ENCODE measurements at regions not wholly inside any gene's neighbourhood (a gene's known extent, or its start where the extent isn't known, plus 50 kb on each side); places are given as distances from the start of the nearest gene placed in this dataset.

DNA sequence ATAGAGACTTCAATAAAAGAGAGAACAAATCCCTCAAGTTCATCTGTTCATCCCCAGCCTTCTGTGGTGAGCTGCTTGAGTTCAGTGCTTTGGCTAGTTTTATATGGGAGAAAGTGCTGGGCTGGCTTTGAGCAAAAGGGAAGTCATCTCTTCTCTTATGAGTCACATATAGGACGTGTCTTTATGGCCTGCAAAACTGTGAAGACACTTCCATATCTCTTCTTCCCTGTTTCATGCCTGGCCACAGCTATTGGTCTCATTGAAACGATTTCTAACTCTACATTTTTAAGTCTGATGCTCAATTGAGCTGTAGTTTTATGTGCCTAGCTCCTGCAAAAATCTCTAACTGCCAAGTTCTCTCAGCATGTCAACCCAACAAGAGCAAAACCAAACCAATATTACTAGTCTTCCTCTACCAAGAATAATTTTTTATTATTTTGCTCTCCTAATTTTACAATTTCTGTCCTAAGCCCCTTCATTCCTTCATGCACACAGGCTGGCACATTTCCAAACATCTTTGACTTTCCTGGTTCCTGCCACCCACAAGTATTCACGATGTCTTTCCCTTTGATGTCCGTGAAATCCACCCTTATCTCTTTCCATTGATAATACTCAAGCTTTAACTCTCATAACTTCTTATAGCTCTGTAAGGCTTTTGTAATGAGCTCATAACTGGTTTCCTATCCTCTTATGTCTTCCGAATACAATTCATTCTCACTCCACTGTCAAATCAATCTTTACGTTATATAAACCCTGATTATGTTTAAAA lies 165.3 kb downstream of the BTC start:
- no peak for DNase-seq (ENCODE audit: low spot score in 2 of 2)
- Histone ChIP-seq H3K4me3 (no peak overlapping the region), H3K4me1 (peaks cover 0 to 9% of the 10 kb centered on the region in 2 donors), H3K27me3 (no peaks in the 10 kb centered on the region), H3K36me3 (no peaks in the 10 kb centered on the region), H3K27ac (no peak overlapping the region), H3K9me3 (no peaks in the 10 kb centered on the region)
- TF ChIP-seq, protein P1, sequence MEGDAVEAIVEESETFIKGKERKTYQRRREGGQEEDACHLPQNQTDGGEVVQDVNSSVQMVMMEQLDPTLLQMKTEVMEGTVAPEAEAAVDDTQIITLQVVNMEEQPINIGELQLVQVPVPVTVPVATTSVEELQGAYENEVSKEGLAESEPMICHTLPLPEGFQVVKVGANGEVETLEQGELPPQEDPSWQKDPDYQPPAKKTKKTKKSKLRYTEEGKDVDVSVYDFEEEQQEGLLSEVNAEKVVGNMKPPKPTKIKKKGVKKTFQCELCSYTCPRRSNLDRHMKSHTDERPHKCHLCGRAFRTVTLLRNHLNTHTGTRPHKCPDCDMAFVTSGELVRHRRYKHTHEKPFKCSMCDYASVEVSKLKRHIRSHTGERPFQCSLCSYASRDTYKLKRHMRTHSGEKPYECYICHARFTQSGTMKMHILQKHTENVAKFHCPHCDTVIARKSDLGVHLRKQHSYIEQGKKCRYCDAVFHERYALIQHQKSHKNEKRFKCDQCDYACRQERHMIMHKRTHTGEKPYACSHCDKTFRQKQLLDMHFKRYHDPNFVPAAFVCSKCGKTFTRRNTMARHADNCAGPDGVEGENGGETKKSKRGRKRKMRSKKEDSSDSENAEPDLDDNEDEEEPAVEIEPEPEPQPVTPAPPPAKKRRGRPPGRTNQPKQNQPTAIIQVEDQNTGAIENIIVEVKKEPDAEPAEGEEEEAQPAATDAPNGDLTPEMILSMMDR (IDR thresholded peaks at IDR 0.05) = no peak
- intact Hi-C loops (cut with DNase I) = no loop called here

DNA sequence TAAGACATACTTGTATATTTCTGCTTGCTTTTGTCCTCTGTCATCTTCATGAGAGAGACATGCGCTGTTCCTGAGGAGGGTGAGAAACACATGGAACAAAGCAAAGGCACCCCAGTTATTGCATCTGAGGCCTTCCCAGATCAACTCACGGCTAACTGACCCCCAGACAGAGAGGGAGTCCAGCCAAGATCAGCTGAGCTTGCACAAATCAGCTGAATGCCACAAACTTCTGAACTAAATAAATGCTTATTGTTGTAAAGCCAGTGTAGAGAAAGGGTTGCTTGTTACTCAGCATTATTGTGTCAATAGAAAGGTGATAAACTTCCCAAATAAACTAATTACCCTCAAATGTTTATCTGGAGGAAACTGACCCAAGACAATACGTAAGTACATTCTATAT lies 163.8 kb downstream of the BTC start:
- Histone ChIP-seq H3K36me3 (no peaks in the 10 kb centered on the region), H3K9me3 (no peaks in the 10 kb centered on the region), H3K27me3 (no peaks in the 10 kb centered on the region), H3K4me1 (peaks cover 0 to 4% of the 10 kb centered on the region in 2 donors), H3K27ac (no peak overlapping the region), H3K4me3 (no peak overlapping the region)
- no peak for DNase-seq (ENCODE audit: low spot score in 2 of 2)
- TF ChIP-seq, protein P1 (IDR thresholded peaks at IDR 0.05) = no peak
- intact Hi-C loops (cut with DNase I) = no loop called here

DNA sequence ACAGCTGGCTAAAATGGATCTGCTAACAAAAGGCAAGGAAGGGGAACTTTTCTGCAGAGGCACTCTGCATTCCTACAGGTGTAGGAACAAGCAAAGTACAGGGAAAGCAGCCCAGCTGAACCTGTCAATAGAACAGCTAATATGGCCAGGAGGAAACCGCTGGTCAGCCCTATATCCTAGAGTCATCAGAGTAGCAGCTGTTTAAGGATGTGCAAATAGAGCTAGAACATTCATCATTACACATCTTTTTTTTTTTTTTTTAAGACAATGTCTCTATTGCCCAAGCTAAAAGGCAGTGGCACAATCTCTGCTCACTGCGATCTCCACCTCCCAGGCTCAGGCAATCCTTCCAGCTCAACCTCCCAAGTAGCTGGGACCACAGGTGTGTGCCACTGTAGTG lies 163.0 kb downstream of the BTC start:
- DNase-seq (ENCODE audit: low spot score in 2 of 2) = no peak
- no peaks in the 10 kb centered on the region for H3K36me3 ChIP-seq
- H3K9me3 ChIP-seq = no peaks in the 10 kb centered on the region
- peaks cover 0 to 4% of the 10 kb centered on the region in 2 donors for H3K4me1 ChIP-seq
- intact Hi-C loops (cut with DNase I) = no loop called here
- no peak overlapping the region for H3K4me3 ChIP-seq
- no peaks in the 10 kb centered on the region for H3K27me3 ChIP-seq
- TF ChIP-seq, protein P1 (IDR thresholded peaks at IDR 0.05) = no peak
- H3K27ac ChIP-seq = no peak overlapping the region

DNA sequence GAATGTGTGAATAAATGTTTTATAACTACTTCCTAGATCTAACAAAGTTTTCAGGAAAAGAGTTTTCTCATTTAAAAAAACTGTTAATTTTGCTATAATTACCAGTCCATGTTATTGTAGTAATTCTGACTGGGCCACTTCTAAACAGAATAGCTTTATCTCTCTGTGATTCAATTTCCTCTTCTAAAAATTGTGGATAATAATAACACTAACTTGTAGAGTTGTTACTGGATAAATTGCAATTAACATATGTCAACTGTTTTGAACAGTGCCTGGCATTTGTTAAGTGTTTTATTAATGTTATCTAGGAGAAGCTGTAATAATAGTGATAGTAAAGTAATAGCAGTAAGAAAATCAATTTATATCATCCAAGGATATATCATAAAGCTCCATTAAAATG lies 162.3 kb downstream of the BTC start:
- Histone ChIP-seq H3K9me3 (no peaks in the 10 kb centered on the region), H3K27me3 (no peaks in the 10 kb centered on the region), H3K4me3 (no peak overlapping the region), H3K27ac (no peak overlapping the region), H3K36me3 (no peaks in the 10 kb centered on the region), H3K4me1 (peaks cover 0 to 4% of the 10 kb centered on the region in 2 donors)
- intact Hi-C loops (cut with DNase I) = no loop called here
- TF ChIP-seq, protein P1 (IDR thresholded peaks at IDR 0.05) = no peak
- no peak for DNase-seq (ENCODE audit: low spot score in 2 of 2)

DNA sequence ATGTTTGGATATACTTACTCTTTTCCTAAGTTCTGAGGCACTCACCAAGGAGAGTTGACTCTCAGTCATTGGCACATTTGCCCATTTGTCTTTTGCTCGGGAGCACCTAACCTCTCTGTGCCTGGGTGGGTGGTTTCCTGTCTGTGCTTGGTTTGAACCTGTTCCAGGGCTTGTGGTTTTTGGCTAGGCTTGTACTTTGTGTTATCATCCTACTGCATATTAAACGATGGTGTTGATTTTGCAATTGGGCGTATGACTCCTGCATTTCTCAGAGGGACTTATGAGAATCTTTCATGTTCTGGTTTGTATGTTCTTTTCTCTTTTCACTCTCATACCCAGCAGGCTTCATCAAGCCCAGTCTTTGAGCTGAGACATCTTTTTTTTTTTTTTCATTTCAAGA lies 161.7 kb downstream of the BTC start:
- peak; percentile 8 to 67 for DNase-seq (ENCODE audit: low spot score in 2 of 2)
- TF ChIP-seq, protein P1 (IDR thresholded peaks at IDR 0.05) = no peak
- H3K27me3 ChIP-seq = no peaks in the 10 kb centered on the region
- intact Hi-C loops (cut with DNase I) = no loop called here
- H3K9me3 ChIP-seq = no peaks in the 10 kb centered on the region
- H3K4me3 ChIP-seq = no peak overlapping the region
- H3K36me3 ChIP-seq = no peaks in the 10 kb centered on the region
- peaks cover 0 to 4% of the 10 kb centered on the region in 2 donors for H3K4me1 ChIP-seq
- no peak overlapping the region for H3K27ac ChIP-seq
